ENCODE measurements at regions not wholly inside any gene's neighbourhood (a gene's known extent, or its start where the extent isn't known, plus 50 kb on each side); places are given as distances from the start of the nearest gene placed in this dataset.

GRCh38 chr5:82804155-82804690, 273.0 kb downstream of the TMEM167A start:
- no peak for DNase-seq

- DNase-seq = no peak
Measured at GRCh38 chr5:82802954-82803353, 274.2 kb downstream of the TMEM167A start.

- DNase-seq = no peak
Measured at GRCh38 chr5:82800826-82801225, 276.4 kb downstream of the TMEM167A start.

GRCh38 chr5:82799361-82800077, 277.7 kb downstream of the TMEM167A start:
- DNase-seq = no peak

- no peak for DNase-seq
Measured at GRCh38 chr5:82798676-82799075, 278.5 kb downstream of the TMEM167A start.

GRCh38 chr5:82796643-82797416, 280.4 kb downstream of the TMEM167A start:
- DNase-seq = no peak

GRCh38 chr5:82794876-82795275, 282.3 kb downstream of the TMEM167A start:
- DNase-seq = no peak

- DNase-seq = peak in 1 of 2 donors; percentile 9
Measured at GRCh38 chr5:82793808-82794419, 283.3 kb downstream of the TMEM167A start.

- no peak for DNase-seq
Measured at GRCh38 chr5:82792096-82792495, 285.1 kb downstream of the TMEM167A start.

- DNase-seq = no peak
Measured at GRCh38 chr5:82789095-82789494, 288.1 kb downstream of the TMEM167A start.

GRCh38 chr5:82786748-82787147, 290.4 kb downstream of the TMEM167A start:
- no peak for DNase-seq

GRCh38 chr5:82785882-82786509, 291.2 kb downstream of the TMEM167A start:
- no peak for DNase-seq

GRCh38 chr5:82785456-82785855, 291.7 kb downstream of the TMEM167A start:
- no peak for DNase-seq

- DNase-seq = no peak
Measured at GRCh38 chr5:82784521-82784920, 292.7 kb downstream of the TMEM167A start.

- DNase-seq = no peak
Measured at GRCh38 chr5:82777106-82777505, 300.1 kb downstream of the TMEM167A start.

- no peak for DNase-seq
Measured at GRCh38 chr5:82772281-82772680, 304.9 kb downstream of the TMEM167A start.

- no peak for DNase-seq
Measured at GRCh38 chr5:82766206-82766605, 311.0 kb downstream of the TMEM167A start.

GRCh38 chr5:82765765-82766164, 311.4 kb downstream of the TMEM167A start:
- no peak for DNase-seq

- DNase-seq = no peak
Measured at GRCh38 chr5:82760856-82761255, 316.3 kb downstream of the TMEM167A start.

- DNase-seq = no peak
Measured at GRCh38 chr5:82758881-82759280, 318.3 kb downstream of the TMEM167A start.

- DNase-seq = no peak
Measured at GRCh38 chr5:82754759-82755158, 322.4 kb downstream of the TMEM167A start.

GRCh38 chr5:82754036-82754746, 323.0 kb downstream of the TMEM167A start:
- DNase-seq = no peak
